Activated CD4-positive, alpha-beta T cell treated with anti-CD3 and anti-CD28 coated beads, Interleukin-2, amount 50 U/mL, for 48 hours (primary cell): ENCODE measurements at regions not wholly inside any gene's neighbourhood (a gene's known extent, or its start where the extent isn't known, plus 50 kb on each side); places are given as distances from the start of the nearest gene placed in this dataset.

Source experiments
- DNase-seq, 2 experiments: peaks; one replicate each; pipeline ENCODE4 v3.0.0-alpha.2; 2020

GRCh38 chr18:25423760-25424159 lies 71.8 kb upstream of the ZNF521 start:
- no peak for DNase-seq

DNA sequence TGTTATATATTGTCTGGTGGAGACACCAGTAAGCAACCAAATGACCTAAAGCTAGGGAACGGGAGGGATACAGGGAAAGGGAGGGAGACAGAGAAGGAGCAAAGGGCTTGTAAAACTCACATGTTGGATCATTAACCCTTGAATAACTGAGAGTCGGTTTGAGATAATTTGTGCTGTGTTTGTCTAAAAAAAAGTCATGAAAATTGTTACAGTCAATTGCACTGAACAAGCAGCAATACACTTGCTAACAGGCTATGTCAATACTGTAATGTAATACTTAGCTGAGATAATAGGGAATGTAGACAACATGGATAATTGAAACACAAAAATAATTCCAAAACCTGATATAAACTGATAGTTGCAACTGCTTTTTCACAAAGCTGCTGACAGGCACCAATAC lies 71.3 kb upstream of the ZNF521 start:
- no peak for DNase-seq

DNA sequence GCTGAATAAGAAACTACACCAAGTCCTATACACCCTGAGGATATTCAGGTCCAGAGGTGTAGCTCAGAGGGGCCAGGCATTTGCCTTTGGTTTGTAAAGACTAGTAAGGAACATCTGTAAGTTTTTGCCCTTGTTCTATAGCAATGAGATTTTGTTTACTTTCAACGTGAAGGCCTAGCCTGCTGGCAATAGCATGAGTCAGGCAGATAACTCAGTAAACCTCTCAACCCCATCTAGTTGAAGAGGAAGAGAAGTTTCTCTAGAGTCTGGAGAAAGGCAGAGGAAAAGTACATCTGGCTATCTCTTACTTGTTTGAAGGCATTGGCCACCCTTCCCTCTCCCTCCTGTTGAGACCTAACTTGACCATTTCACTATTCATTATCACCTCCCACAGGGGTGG lies 70.3 kb upstream of the ZNF521 start:
- DNase-seq: no peak

DNA sequence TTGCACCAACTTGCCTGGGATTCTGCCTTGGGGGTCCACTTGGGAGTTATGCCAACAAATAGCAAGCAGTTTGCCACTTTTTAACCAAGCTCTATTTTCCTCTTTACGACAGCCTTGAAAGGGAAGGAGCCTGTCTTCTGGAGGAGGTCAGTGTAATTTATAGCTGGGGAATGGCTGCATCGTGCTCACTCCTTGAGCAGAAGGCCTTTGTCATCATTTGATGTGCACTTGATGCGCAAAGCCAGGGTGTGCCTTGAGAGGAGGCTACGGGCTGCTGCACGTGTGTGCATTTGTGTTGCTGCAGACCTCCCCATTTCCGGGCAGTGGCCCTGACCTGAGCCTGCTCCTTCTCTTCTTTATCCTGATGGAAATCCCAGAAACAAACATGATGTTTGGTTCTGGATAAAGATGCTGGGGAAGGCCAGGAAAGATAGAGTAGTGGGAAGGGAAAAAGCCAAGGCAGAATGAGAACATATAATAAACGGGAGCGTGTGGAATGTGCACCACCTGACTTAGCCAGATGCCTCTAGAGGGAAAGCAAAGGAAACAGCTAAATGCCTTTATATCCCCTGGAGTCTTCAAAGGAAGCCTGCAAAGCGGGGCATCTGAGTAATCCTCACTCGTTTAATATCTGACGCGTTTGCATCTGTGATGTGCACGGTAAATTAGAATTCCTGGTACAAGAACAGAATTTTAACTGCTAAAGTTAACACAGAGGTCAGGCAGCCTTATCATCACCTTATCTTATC lies 68.3 kb upstream of the ZNF521 start:
- DNase-seq: no peak

DNA sequence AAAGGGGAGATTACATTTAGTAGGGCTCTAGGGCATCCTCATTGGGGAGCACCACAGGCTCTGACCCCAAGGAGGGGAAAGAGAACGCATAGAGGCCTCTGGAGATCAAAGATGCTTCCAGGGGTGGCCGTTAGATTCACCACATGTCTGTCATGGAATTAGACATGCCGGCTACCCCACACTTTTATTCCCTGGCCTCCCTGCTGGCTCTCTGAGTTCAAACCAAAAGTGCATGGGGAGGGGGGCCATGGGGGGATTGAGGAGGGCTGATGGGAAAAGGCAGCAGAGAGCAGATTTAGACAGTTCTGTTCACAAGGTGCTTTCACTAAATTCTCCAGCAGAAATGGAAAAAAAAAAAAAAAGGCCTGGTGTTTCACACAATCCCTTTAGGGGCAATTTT lies 64.4 kb upstream of the ZNF521 start:
- no peak for DNase-seq

DNA sequence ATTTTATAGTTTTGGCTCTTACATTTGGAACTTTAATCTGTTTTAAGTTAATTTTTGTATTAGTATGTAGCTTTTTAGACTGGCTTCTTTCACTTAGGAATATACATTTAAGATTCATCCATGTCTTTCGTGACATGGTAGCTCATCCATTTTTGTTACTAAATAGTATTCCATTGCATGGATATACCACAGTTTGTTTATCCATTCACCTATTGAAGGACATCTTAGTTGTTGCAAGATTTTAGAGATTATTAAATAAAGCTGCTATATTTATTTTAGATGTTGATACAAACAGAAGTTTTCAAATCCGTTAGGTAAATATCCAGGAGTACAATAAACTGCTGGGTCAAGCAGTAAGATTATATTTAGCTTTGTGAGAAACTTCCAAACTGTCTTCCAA lies 58.0 kb upstream of the ZNF521 start:
- DNase-seq: no peak

DNA sequence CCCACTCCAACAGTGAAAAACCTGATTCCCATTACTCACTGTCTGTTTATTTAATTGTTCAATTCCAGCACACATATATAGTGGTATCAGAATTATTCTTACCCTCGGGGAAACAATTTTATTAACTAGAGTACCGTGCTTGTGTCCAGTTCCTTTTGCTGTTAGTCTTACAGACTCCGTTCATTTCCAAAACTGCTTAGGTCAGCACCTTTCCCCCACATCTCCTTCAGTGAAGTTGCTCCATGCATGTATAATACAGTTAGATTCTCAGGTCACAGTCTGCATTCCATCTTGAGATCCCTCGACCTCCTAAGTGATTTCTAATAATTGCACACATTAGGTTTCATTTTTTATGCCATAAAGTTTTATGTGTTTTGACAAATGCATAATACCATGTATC lies 56.3 kb upstream of the ZNF521 start:
- DNase-seq: no peak
